ENCODE measurements at regions not wholly inside any gene's neighbourhood (a gene's known extent, or its start where the extent isn't known, plus 50 kb on each side); places are given as distances from the start of the nearest gene placed in this dataset.
A peak's percentile ranks its signal among the peaks of the same experiment; 100 is the strongest.

GRCh38 chr2:71786291-71787107 is 333.1 kb downstream of the DYSF start:
- Histone ChIP-seq H3K4me3 (no peak overlapping the region), H3K4me1 (ENCODE audit: insufficient read depth) (peaks cover 4% of the 10 kb centered on the region), H3K79me2 (no peaks in the 10 kb centered on the region), H3K27me3 (no peaks in the 10 kb centered on the region), H3K9me2 (replicated peaks; ENCODE audit: insufficient read depth) (no peaks in the 10 kb centered on the region), H3K9me3 (ENCODE audit: low read depth) (no peaks in the 10 kb centered on the region), H3K4me2 (no peak overlapping the region), H4K20me1 (ENCODE audit: insufficient read depth, poor library complexity, severe bottlenecking) (no peaks in the 10 kb centered on the region), H2AFZ (no peak overlapping the region), H3K27ac (no peak overlapping the region), H3K36me3 (replicated peaks; ENCODE audit: insufficient read depth, low read depth) (no peaks in the 10 kb centered on the region)
- WGBS (ENCODE audit: low lambda C conversion rate, missing lambda C conversion rate), result 94% methylated on average over 17 of the region's 17 CpGs
- no peak for DNase-seq (ENCODE audit: low spot score)
- TF ChIP-seq EZH2phosphoT487 (IDR thresholded peaks at IDR 0.05; ENCODE audit: low read depth, severe bottlenecking, unreplicated experiment) (no peak), EZH2 (IDR thresholded peaks at IDR 0.05; ENCODE audit: borderline replicate concordance) (no peak), CTCF (IDR thresholded peaks at IDR 0.05; ENCODE audit: poor library complexity) (no peak)

GRCh38 chr2:71785516-71785981 is 332.2 kb downstream of the DYSF start:
- Histone ChIP-seq H3K27me3 (no peaks in the 10 kb centered on the region), H3K4me2 (no peak overlapping the region), H3K79me2 (no peaks in the 10 kb centered on the region), H2AFZ (no peak overlapping the region), H3K9me3 (ENCODE audit: low read depth) (no peaks in the 10 kb centered on the region), H3K4me3 (no peak overlapping the region), H3K4me1 (ENCODE audit: insufficient read depth) (peaks cover 4% of the 10 kb centered on the region), H3K36me3 (replicated peaks; ENCODE audit: insufficient read depth, low read depth) (no peaks in the 10 kb centered on the region), H3K9me2 (replicated peaks; ENCODE audit: insufficient read depth) (no peaks in the 10 kb centered on the region), H4K20me1 (ENCODE audit: insufficient read depth, poor library complexity, severe bottlenecking) (no peaks in the 10 kb centered on the region), H3K27ac (no peak overlapping the region)
- WGBS (ENCODE audit: low lambda C conversion rate, missing lambda C conversion rate), result 89% methylated on average over 23 of the region's 23 CpGs
- no peak for DNase-seq (ENCODE audit: low spot score)
- TF ChIP-seq EZH2phosphoT487 (IDR thresholded peaks at IDR 0.05; ENCODE audit: low read depth, severe bottlenecking, unreplicated experiment) (no peak), CTCF (IDR thresholded peaks at IDR 0.05; ENCODE audit: poor library complexity) (no peak)

GRCh38 chr2:71784734-71785511 is 331.6 kb downstream of the DYSF start:
- H3K4me2 ChIP-seq, result no peak overlapping the region
- no peaks in the 10 kb centered on the region for H4K20me1 ChIP-seq (ENCODE audit: insufficient read depth, poor library complexity, severe bottlenecking)
- H3K36me3 ChIP-seq (replicated peaks; ENCODE audit: insufficient read depth, low read depth), result no peaks in the 10 kb centered on the region
- H3K27ac ChIP-seq, result peak overlapping the region; percentile 5
- DNase-seq (ENCODE audit: low spot score), result no peak
- H3K4me1 ChIP-seq (ENCODE audit: insufficient read depth), result peaks cover 4% of the 10 kb centered on the region
- no peaks in the 10 kb centered on the region for H3K79me2 ChIP-seq
- whole genome bisulfite sequencing (ENCODE audit: low lambda C conversion rate, missing lambda C conversion rate), result 74% methylated on average over 8 of the region's 8 CpGs
- TF ChIP-seq EZH2 (IDR thresholded peaks at IDR 0.05; ENCODE audit: borderline replicate concordance) (no peak), CTCF (IDR thresholded peaks at IDR 0.05; ENCODE audit: poor library complexity) (no peak)
- H3K9me2 ChIP-seq (replicated peaks; ENCODE audit: insufficient read depth), result no peaks in the 10 kb centered on the region
- no peaks in the 10 kb centered on the region for H3K27me3 ChIP-seq
- no peak overlapping the region for H3K4me3 ChIP-seq
- H2AFZ ChIP-seq, result no peak overlapping the region
- H3K9me3 ChIP-seq (ENCODE audit: low read depth), result no peaks in the 10 kb centered on the region

Data from hepatocyte (in vitro differentiated cells).